HG02981 (cell line): ENCODE measurements at regions not wholly inside any gene's neighbourhood (a gene's known extent, or its start where the extent isn't known, plus 50 kb on each side); places are given as distances from the start of the nearest gene placed in this dataset.
"Not testable (repeated sequence)": the region's sequence is repeated elsewhere in the genome, so short reads cannot be mapped to it uniquely, and the experiment has no call there.

Experiments used
- ATAC-seq: cut with Tn5 transposase; IDR thresholded peaks from one replicate; pipeline ENCODE4 v1.9.1; 2021; ENCODE audit warnings: mild to moderate bottlenecking, moderate library complexity; ENCODE audit not compliant: unreplicated experiment

DNA sequence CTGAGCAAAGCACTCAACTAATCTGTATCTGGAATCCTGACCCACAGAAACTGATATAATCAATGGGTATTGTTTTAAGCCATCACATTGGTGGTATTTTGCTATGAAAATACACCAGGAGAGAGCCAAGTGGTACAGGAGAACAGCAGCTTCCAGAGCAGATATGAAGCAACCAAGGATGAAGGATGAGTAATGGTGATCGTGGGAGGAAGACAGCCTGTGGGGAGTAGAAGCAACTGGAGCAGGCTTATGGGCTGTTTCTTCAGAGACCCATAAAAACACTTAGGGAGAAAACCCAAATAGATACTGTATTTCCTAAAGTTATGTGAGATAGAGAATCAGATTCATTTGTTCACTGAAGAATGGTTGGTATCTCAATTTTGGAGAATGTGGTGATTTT is 330.8 kb downstream of the NUP35 start:
- ATAC-seq = no peak

GRCh38 chr2:183456177-183456576 is 331.9 kb downstream of the NUP35 start:
- no peak for ATAC-seq

DNA sequence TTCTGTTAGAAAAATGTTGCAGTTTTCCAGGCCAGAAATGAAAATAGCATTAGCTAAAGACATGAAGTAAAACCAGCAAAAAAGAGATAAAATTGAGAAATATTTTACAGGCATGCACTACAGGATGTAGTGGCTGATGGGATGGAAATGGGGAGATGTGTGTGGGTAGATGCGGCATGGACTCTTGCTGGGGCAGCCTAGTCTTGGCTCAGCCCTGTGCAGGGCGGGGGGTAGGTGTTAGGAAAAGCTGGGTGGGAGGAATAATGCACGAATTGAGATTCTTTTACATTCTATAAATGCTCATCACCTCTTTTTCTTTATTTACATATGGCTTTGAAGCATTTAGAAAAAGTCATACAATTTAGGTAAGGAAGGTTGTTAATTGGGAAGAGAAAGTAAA is 334.2 kb downstream of the NUP35 start:
- no peak for ATAC-seq

DNA sequence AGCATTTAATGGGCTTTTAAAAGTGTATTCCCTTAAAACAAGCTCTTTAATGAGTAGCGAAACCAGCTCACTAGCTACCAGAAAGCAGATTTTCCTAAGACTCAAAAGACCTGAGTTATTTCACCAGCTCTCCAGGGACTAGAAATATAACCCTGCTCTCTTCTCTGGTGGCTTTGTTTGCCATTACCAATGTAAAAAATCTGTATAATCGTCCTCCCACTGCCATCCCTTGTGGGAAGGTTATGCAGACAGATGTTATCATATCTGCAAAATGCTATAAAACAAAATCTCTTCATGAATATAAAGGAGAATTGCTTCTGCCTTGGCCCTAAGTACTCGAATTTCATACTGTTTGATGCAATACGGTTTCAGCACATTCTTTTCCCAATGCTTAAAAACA is 335.2 kb downstream of the NUP35 start:
- ATAC-seq = no peak

DNA sequence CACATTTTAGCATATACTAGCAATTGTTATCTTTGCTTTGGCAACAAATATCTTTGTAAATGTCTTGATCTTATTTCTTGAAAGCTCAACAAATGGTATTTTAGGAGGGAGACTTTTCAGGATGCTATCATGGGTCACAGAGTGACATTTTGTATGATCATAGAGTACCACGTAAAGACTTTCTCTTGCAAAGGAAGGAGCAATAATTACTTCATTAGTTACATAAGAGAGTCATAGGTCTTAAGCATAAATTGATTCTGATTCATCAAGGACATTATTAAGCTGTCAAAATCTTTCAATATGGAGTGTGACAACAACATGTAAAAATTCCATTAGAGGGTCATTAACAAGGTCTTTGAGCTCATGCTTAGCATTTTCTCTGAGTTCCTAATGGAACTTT is 339.6 kb downstream of the NUP35 start:
- no peak for ATAC-seq

GRCh38 chr2:183465048-183465447 is 340.8 kb downstream of the NUP35 start:
- no peak for ATAC-seq

- ATAC-seq = no peak
Measured at GRCh38 chr2:183474912-183475695, 350.9 kb downstream of the NUP35 start.

GRCh38 chr2:183476490-183476889 is 352.2 kb downstream of the NUP35 start:
- ATAC-seq = no peak

- no peak for ATAC-seq
Measured at GRCh38 chr2:183477296-183477695, 353.1 kb downstream of the NUP35 start.

GRCh38 chr2:183478941-183479595 is 354.8 kb downstream of the NUP35 start:
- ATAC-seq = not testable (repeated sequence)

- no peak for ATAC-seq
Measured at GRCh38 chr2:183487326-183487725, 363.1 kb downstream of the NUP35 start.

DNA sequence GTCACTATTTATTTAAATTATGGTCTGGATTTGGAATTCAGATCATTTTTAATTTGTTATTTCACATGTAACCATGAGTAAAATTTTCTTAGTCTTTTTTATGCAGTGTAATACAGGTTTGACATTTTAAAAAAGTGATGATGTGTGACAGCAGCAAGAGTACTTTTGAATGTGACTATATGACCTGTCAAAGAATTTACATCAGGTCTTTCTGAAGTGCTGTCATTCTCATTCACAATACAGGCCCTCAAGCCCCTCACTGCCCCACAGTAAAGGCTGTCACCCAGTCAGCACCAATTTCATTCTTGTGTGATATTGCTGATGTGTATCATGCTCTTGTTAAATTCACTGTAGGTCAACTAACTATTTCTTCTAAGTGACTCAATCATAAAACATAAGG is 364.2 kb downstream of the NUP35 start:
- no peak for ATAC-seq

- ATAC-seq = no peak
Measured at GRCh38 chr2:183490489-183490888, 366.2 kb downstream of the NUP35 start.

- no peak for ATAC-seq
Measured at GRCh38 chr2:183490914-183491313, 366.7 kb downstream of the NUP35 start.

DNA sequence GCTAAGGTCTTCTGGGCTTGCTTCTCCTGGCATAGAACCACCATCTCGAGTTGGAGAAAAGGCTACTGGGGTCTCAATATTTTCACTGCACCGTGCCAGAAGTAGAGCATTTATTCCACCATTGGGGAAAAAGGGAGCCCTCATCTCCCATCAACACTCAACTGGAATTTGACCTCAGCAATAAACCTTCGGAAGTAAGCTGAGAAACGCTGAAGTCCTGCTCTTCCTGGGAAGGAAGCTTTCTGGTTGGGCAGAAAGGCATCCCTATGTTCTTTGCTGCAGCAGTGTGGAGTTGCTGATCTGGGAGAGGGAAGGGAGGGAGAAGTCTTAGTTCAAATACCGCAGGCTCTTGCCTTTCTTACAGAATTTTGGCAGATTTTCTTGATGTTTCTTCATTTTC is 368.8 kb downstream of the NUP35 start:
- ATAC-seq = no peak

DNA sequence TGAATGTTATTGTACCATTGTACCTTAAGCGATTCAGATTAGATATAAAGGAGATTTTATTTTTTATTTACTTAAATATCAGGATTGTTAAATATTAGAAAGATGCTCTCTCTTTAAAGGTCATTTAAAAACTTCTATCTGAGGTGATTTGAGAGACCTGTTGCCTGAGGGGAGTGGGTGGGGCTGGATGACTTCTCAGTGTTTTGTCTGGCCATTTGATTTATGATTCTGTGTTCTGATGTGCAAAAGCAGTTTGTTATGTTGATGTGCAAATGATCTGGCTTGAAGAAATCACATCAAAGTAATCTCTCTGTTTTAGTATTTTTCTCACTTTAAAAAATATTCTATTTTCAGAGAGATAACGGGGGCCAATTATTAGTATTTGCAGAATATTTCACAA is 370.8 kb downstream of the NUP35 start:
- ATAC-seq = no peak

GRCh38 chr2:183495589-183496267 is 371.5 kb downstream of the NUP35 start:
- ATAC-seq = peak; percentile 84

GRCh38 chr2:183497861-183498260 is 373.6 kb downstream of the NUP35 start:
- ATAC-seq = no peak

GRCh38 chr2:183505911-183506310 is 381.7 kb downstream of the NUP35 start:
- peak; percentile 94 for ATAC-seq

DNA sequence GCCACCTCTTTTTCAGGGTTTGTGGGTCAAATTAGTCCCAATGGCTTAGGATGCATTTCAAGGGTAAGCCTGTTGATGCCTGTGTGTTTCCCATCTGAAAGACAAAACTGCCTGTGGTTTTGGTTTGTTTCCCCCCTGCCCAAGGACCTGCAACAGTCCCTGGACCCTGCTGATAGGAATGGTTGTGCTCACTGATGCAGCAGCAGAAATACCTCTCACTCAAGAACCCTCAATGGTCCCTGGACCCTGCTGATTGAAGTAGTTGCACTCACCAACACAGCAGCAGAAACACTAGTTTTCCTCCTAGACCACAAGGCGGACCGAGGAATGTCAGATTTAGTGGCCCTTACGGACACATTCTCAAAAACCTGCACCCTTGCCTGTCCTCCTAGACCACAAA is 386.9 kb downstream of the NUP35 start:
- no peak for ATAC-seq

- no peak for ATAC-seq
Measured at GRCh38 chr2:183519371-183520056, 395.3 kb downstream of the NUP35 start.
